ENCODE measurements at regions not wholly inside any gene's neighbourhood (a gene's known extent, or its start where the extent isn't known, plus 50 kb on each side); places are given as distances from the start of the nearest gene placed in this dataset.
"Not testable (repeated sequence)": the region's sequence is repeated elsewhere in the genome, so short reads cannot be mapped to it uniquely, and the experiment has no call there.

GRCh38 chr3:88812576-88812975, 294.8 kb upstream of the EPHA3 start:
- DNase-seq: no peak

GRCh38 chr3:88816445-88816844, 291.0 kb upstream of the EPHA3 start:
- DNase-seq: no peak

GRCh38 chr3:88824666-88825564, 282.5 kb upstream of the EPHA3 start:
- no peak for DNase-seq

- DNase-seq: no peak
These were observed 279.0 kb upstream of the EPHA3 start for GRCh38 chr3:88828466-88828865.

- DNase-seq: no peak
These were observed 254.8 kb upstream of the EPHA3 start for GRCh38 chr3:88852606-88853005.

- no peak for DNase-seq
These were observed 244.2 kb upstream of the EPHA3 start for GRCh38 chr3:88863196-88863595.

GRCh38 chr3:88876724-88877123, 230.7 kb upstream of the EPHA3 start:
- no peak for DNase-seq

- DNase-seq: no peak
These were observed 227.5 kb upstream of the EPHA3 start for GRCh38 chr3:88879905-88880304.

- no peak for DNase-seq
These were observed 225.3 kb upstream of the EPHA3 start for GRCh38 chr3:88882121-88882520.

- not testable (repeated sequence) for DNase-seq
These were observed 220.8 kb upstream of the EPHA3 start for GRCh38 chr3:88886624-88887023.

GRCh38 chr3:88896026-88896425, 211.4 kb upstream of the EPHA3 start:
- no peak for DNase-seq

GRCh38 chr3:88912294-88912877, 195.0 kb upstream of the EPHA3 start:
- no peak for DNase-seq

GRCh38 chr3:88918841-88919240, 188.6 kb upstream of the EPHA3 start:
- DNase-seq: no peak

- no peak for DNase-seq
These were observed 185.4 kb upstream of the EPHA3 start for GRCh38 chr3:88921986-88922385.

- no peak for DNase-seq
These were observed 181.2 kb upstream of the EPHA3 start for GRCh38 chr3:88926221-88926620.

- no peak for DNase-seq
These were observed 176.8 kb upstream of the EPHA3 start for GRCh38 chr3:88930611-88931010.

GRCh38 chr3:88936831-88937230, 170.6 kb upstream of the EPHA3 start:
- DNase-seq: no peak

GRCh38 chr3:88940296-88940695, 167.1 kb upstream of the EPHA3 start:
- DNase-seq: no peak

GRCh38 chr3:88947013-88947412, 160.4 kb upstream of the EPHA3 start:
- DNase-seq: no peak

- no peak for DNase-seq
These were observed 152.6 kb upstream of the EPHA3 start for GRCh38 chr3:88954853-88955252.

GRCh38 chr3:88955274-88955673, 152.1 kb upstream of the EPHA3 start:
- DNase-seq: no peak

- peak in 1 of 2 experiments; percentile 3 for DNase-seq
These were observed 149.5 kb upstream of the EPHA3 start for GRCh38 chr3:88957711-88958439.

- DNase-seq: no peak
These were observed 147.4 kb upstream of the EPHA3 start for GRCh38 chr3:88960019-88960418.

GRCh38 chr3:88963003-88963402, 144.4 kb upstream of the EPHA3 start:
- DNase-seq: no peak
